Vagina (tissue), 2 donors: ENCODE measurements at regions not wholly inside any gene's neighbourhood (a gene's known extent, or its start where the extent isn't known, plus 50 kb on each side); places are given as distances from the start of the nearest gene placed in this dataset.

Source experiments
- DNase-seq, 2 donors: peaks; one replicate each; pipeline ENCODE4 v3.0.0-alpha.2; 2017; ENCODE audit errors: extremely low spot score in 2 of 2
- H3K27ac ChIP-seq: fragments of 200-600 bp; sonication (generic); one replicate; pipeline ENCODE4 v1.5.1; 2019
- H3K27me3 ChIP-seq: fragments of 200-600 bp; sonication (generic); one replicate; pipeline ENCODE4 v1.5.1; 2019
- H3K36me3 ChIP-seq, 2 donors: fragments of 200-600 bp; sonication (generic); one replicate each; pipeline ENCODE4 v1.5.1; 2017 to 2019
- H3K4me1 ChIP-seq: fragments of 200-600 bp; sonication (generic); one replicate; pipeline ENCODE4 v1.5.1; 2019
- H3K4me3 ChIP-seq, 2 donors: fragments of 200-600 bp; sonication (generic); 1 replicate in 1 of 2; 2 replicates in 1 of 2; pipeline ENCODE4 v1.5.1; 2016 to 2019
- H3K9me3 ChIP-seq: fragments of 200-600 bp; sonication (generic); one replicate; pipeline ENCODE4 v1.5.1; 2019
- CTCF ChIP-seq, 3 experiments: fragments of 450-650 bp in 2 of 3; fragments of 200-600 bp in 1 of 3; sonication (generic) in 1 of 3; IDR thresholded peaks; one replicate each; pipeline ENCODE4 v1.5.1; 2017 to 2019; ENCODE audit warnings: antibody characterized with exemption in 3 of 3, mild to moderate bottlenecking in 2 of 3, moderate library complexity in 2 of 3
- POLR2A ChIP-seq, 2 donors: fragments of 450-650 bp; IDR thresholded peaks; one replicate each; pipeline ENCODE4 v1.6.1; 2017; ENCODE audit warnings: antibody characterized with exemption in 2 of 2, mild to moderate bottlenecking in 2 of 2, moderate library complexity in 2 of 2
- POLR2AphosphoS5 ChIP-seq, 2 donors: sonication (generic); formaldehyde crosslinking; IDR thresholded peaks; one replicate each; pipeline ENCODE4 v1.9.0; 2017; ENCODE audit warnings: antibody characterized with exemption in 2 of 2, mild to moderate bottlenecking in 2 of 2, low read depth in 1 of 2; ENCODE audit not compliant: insufficient read depth in 1 of 2
- intact Hi-C: fragments of 100-400 bp; cut with DNase I; formaldehyde crosslinking; loops from one replicate; pipeline ENCODE4 v1.15.1; 2023

DNA sequence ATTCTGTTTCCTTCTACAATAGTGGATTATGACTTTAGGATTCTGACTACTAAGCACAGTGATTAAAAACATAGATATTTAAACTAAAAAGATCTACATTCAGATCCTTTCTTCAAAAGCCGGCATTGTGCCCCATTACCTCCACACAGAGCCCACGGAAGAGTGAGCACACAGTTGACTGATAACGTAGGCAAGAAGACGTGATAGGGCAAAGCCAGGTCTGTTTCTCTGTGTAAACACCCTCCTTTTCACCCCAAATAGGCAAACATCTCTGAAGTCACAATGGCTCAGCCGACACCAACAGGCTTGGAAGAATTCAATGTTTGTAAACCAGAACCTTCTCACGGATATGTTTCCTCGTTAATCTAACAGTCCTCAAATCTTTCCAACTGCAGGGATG lies 302.9 kb downstream of the CMPK2 start:
- no peak for TF ChIP-seq POLR2A (IDR thresholded peaks at IDR 0.05)
- no peak for TF ChIP-seq POLR2AphosphoS5 (IDR thresholded peaks at IDR 0.05; ENCODE audit: insufficient read depth in 1 of 2, low read depth in 1 of 2)
- no peak for TF ChIP-seq CTCF (IDR thresholded peaks at IDR 0.05)
- Histone ChIP-seq H3K36me3 (no peaks in the 10 kb centered on the region), H3K4me3 (no peak overlapping the region), H3K4me1 (no peaks in the 10 kb centered on the region), H3K9me3 (no peaks in the 10 kb centered on the region), H3K27ac (no peak overlapping the region), H3K27me3 (no peaks in the 10 kb centered on the region)
- no peak for DNase-seq
- intact Hi-C loops: no loop called here

- intact Hi-C loops: no loop called here
- Histone ChIP-seq H3K27ac (no peak overlapping the region), H3K4me1 (no peaks in the 10 kb centered on the region), H3K4me3 (no peak overlapping the region), H3K36me3 (no peaks in the 10 kb centered on the region), H3K27me3 (no peaks in the 10 kb centered on the region), H3K9me3 (no peaks in the 10 kb centered on the region)
- TF ChIP-seq POLR2A (IDR thresholded peaks at IDR 0.05) (no peak), CTCF (IDR thresholded peaks at IDR 0.05) (no peak), POLR2AphosphoS5 (IDR thresholded peaks at IDR 0.05; ENCODE audit: insufficient read depth in 1 of 2, low read depth in 1 of 2) (no peak)
- DNase-seq: no peak
Observed at GRCh38 chr2:6564326-6564725, 301.4 kb downstream of the CMPK2 start.

DNA sequence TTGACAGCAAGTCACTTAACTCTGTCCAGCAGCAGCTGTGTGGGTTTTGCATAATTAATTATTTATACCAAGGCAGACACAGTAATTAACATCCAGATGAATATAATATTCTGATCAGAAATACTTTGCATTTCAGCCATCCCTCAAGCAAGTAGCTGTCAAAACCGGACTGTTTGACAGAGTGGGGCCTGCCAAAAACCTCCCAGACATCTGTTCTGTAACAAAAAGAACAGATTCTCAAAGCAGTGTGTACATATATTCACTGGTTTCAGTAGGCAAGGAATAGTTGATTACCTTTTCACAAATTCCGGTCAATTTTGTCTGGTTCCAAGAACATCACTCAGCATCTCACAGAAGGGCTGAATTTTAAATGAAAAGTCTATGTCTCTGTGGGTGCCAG lies 291.6 kb downstream of the CMPK2 start:
- Histone ChIP-seq H3K27me3 (no peaks in the 10 kb centered on the region), H3K4me3 (no peak overlapping the region)

DNA sequence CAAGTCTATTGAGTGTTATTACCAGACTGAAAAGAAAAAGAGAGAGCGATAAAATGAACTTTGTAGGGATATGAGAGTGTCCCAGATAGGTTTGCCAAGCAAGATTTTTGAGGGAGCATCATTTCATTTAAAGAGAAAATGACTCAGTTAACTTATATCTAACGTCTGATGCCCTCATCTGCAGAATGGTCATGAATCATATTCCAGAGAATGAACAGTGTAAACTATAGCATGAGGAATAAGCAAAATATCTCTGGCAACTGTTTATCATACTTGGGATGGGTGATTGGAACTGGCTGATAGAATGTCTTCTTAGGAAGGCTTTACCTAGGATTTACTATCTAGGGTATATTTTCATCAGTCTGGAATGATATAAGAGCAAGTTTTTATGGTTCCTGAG lies 289.4 kb downstream of the CMPK2 start:
- intact Hi-C loops: no loop called here

More for the DNA sequence above, 291.6 kb downstream of the CMPK2 start:
- H3K4me1 ChIP-seq: no peaks in the 10 kb centered on the region
- no peak overlapping the region for H3K27ac ChIP-seq
- no peak for TF ChIP-seq POLR2AphosphoS5 (IDR thresholded peaks at IDR 0.05; ENCODE audit: insufficient read depth in 1 of 2, low read depth in 1 of 2)
- no peak for TF ChIP-seq POLR2A (IDR thresholded peaks at IDR 0.05)
- TF ChIP-seq CTCF (IDR thresholded peaks at IDR 0.05): no peak
- H3K9me3 ChIP-seq: no peaks in the 10 kb centered on the region
- no peaks in the 10 kb centered on the region for H3K36me3 ChIP-seq
- intact Hi-C loops: no loop called here
- no peak for DNase-seq

DNA sequence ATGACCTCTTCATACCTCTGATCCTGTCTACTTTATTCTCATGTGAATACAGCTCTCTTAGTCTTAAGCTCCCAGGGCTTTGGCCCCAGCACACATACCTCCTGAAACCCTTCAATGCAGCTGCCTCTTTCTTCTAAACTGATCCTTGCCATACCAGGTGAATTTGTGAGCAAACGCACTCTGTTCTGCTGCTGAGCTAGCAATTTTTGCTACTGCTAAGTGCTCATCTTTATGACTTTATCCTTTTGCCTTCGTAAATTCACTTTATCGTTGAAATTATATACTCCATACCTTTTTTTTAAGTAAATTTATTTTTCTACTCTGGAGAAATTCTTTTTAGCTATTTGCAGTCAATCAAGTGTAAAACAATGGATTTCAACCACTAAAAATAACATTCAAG lies 287.7 kb downstream of the CMPK2 start:
- Histone ChIP-seq H3K4me3 (no peak overlapping the region), H3K9me3 (no peaks in the 10 kb centered on the region), H3K27me3 (no peaks in the 10 kb centered on the region), H3K27ac (no peak overlapping the region), H3K4me1 (no peaks in the 10 kb centered on the region), H3K36me3 (no peaks in the 10 kb centered on the region)
- intact Hi-C loops: no loop called here
- no peak for DNase-seq
- TF ChIP-seq POLR2AphosphoS5 (IDR thresholded peaks at IDR 0.05; ENCODE audit: insufficient read depth in 1 of 2, low read depth in 1 of 2) (no peak), POLR2A (IDR thresholded peaks at IDR 0.05) (no peak)

More for the DNA sequence above, 289.4 kb downstream of the CMPK2 start:
- DNase-seq: no peak
- no peak for TF ChIP-seq POLR2AphosphoS5 (IDR thresholded peaks at IDR 0.05; ENCODE audit: insufficient read depth in 1 of 2, low read depth in 1 of 2)
- TF ChIP-seq POLR2A (IDR thresholded peaks at IDR 0.05): no peak
- no peak for TF ChIP-seq CTCF (IDR thresholded peaks at IDR 0.05)
- Histone ChIP-seq H3K4me3 (no peak overlapping the region), H3K4me1 (no peaks in the 10 kb centered on the region), H3K27ac (no peak overlapping the region), H3K9me3 (no peaks in the 10 kb centered on the region), H3K27me3 (no peaks in the 10 kb centered on the region), H3K36me3 (no peaks in the 10 kb centered on the region)

- no peaks in the 10 kb centered on the region for H3K36me3 ChIP-seq
- H3K9me3 ChIP-seq: no peaks in the 10 kb centered on the region
- no peaks in the 10 kb centered on the region for H3K4me1 ChIP-seq
- DNase-seq: no peak
- no peak overlapping the region for H3K4me3 ChIP-seq
- no peaks in the 10 kb centered on the region for H3K27me3 ChIP-seq
- H3K27ac ChIP-seq: no peak overlapping the region
- TF ChIP-seq POLR2A (IDR thresholded peaks at IDR 0.05) (no peak), CTCF (IDR thresholded peaks at IDR 0.05) (no peak), POLR2AphosphoS5 (IDR thresholded peaks at IDR 0.05; ENCODE audit: insufficient read depth in 1 of 2, low read depth in 1 of 2) (no peak)
- intact Hi-C loops: no loop called here
Observed at GRCh38 chr2:6578416-6578815, 287.3 kb downstream of the CMPK2 start.
